ENCODE measurements at regions not wholly inside any gene's neighbourhood (a gene's known extent, or its start where the extent isn't known, plus 50 kb on each side); places are given as distances from the start of the nearest gene placed in this dataset.

DNA sequence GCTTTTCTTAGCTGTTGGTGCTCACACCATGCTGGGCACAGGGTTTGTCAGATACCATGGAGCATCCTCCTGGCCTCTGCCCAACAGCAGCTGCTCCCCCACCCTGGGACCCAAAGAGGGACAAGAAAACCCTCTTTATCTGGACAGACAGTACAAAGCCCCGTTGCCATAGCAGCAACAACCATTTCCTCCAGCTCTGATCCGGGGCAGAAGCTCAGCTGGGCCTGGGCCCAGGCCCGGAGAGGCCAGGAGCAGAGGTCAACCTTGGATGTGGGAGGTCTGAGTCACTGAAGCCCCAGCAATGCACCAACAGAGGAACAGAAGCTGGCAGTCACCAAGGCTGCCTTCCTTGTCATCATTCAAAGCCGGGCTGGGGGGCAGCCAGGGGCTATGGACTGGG lies 228.4 kb upstream of the POU3F1 start:
- TF ChIP-seq CTCF (IDR thresholded peaks at IDR 0.05; ENCODE audit: low read depth, low read length, poor library complexity, severe bottlenecking) (no peak), EZH2phosphoT487 (IDR thresholded peaks at IDR 0.05; ENCODE audit: borderline replicate concordance, low read length) (no peak)

Data from DOHH2 (cell line).